HG03520 (cell line): ENCODE measurements at regions not wholly inside any gene's neighbourhood (a gene's known extent, or its start where the extent isn't known, plus 50 kb on each side); places are given as distances from the start of the nearest gene placed in this dataset.
A peak's percentile ranks its signal among the peaks of the same experiment; 100 is the strongest.
"Not testable (repeated sequence)": the region's sequence is repeated elsewhere in the genome, so short reads cannot be mapped to it uniquely, and the experiment has no call there.

Experiments used
- ATAC-seq: cut with Tn5 transposase; IDR thresholded peaks from one replicate; pipeline ENCODE4 v1.9.1; 2021; ENCODE audit warnings: mild to moderate bottlenecking, moderate library complexity; ENCODE audit not compliant: unreplicated experiment

- no peak for ATAC-seq
Measured at GRCh38 chr4:79223993-79224776, 101.7 kb downstream of the NAA11 start.

DNA sequence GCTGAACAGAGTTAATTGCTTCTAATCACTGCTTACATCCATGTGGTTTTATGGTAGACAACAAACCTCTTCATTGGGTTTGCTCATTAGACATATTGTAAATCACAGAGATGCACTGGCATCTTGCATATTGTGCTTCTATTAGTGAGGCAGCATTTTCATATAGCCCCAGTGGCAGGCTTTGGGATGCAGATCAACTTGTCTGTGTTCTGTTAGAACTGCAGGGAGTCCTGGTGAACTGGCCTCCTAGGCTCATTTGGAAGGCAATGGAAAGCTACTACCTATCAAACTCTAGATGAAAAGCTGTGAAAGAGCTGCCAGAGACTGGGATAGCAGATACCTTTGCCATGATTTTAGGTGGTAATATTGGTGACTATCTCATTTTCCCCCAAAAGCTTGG lies 108.8 kb downstream of the NAA11 start:
- no peak for ATAC-seq

- no peak for ATAC-seq
Measured at GRCh38 chr4:79213702-79214101, 112.2 kb downstream of the NAA11 start.

DNA sequence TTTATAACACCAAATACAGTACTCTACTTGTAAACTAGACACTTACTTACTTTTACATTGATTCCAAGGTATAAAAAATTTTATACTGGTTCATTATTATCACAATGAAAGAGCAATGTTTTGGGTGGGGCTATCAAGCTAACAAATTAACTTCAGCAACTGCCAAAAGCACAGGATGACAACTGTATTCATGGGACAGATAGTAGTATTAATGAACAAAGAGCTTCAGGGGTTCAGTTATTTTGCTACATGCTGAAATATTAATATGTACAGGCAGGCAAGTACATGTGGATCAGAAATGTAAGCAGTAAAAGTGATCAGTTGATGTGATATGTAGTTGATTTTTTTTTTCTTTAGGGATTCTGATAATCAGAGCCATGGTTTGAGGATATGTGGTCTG lies 112.9 kb downstream of the NAA11 start:
- no peak for ATAC-seq

GRCh38 chr4:79212311-79212710 lies 113.5 kb downstream of the NAA11 start:
- no peak for ATAC-seq

DNA sequence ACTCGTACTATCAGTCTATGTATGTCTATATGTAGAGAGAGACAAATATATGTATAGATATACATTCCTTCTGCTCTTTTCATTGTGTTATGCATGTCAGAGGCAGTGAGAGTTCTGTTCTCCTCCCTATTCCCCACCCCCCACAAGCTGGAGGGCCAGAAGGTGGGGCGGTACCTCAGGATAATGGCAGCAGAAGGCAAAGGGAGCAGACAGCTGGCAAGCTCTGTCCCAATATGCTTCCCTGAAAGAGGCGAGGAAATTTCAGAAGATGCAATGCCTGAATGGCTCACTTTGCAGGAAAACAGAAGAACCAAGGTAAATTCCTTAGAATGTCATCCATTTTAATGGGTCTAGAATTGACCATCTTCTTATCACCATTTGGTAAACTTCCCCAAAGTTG lies 114.4 kb downstream of the NAA11 start:
- ATAC-seq: no peak

DNA sequence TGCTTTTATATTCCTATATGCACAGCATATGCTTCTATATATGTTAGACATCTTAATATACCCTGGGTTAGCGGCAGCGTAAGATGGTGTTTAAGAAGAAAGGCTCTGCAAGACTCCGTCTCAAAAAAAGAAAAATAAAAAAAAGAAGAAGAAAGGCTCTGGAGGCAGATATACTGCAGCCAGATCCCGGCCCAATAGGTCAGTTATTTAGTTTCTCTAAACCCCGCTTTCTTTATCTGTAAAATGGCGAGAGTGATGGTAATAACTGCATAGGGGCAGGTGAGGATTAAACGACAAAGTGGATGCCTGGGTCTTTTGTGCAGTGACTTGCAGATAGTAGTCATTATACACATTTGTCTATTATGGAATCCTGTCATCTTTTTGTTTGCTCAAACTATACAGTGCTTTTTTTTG lies 115.2 kb downstream of the NAA11 start:
- ATAC-seq: no peak

DNA sequence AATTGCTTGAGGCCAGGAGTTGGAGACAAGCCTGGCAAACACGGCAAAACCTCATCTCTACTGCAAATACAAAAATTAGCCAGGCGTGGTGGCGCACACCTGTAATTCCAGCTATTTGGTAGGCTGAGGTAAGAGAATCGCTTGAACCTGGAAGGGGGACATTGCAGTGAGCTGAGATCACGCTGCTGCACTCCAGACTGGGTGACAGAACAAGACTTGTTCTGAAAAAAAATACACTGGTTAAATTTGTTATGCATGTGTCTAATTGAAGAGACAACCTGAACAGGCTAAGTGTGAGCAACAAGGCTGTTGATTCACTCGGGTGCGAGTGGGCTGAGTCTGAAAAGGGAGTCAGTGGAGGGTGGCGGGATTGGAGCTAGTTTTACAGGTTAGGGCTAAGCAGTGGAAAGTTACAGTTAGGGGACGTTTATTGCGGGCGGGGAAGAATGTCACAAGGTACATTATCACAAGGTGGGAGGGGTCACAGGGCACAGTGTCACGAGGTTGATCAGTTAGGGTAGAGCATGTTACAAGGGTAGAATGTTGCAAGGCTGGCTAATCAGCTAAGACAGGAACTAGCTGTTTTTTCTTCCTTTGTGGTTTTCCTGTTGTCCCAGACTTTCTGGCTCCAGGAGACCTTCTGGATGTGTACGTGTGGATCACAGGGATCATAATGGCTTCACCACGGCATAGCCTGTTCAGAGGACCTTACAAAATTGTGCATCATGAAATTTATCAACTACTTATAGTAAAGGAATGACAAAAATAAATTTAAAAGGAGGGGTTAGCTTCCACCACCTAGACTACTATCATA lies 115.8 kb downstream of the NAA11 start:
- ATAC-seq: no peak

DNA sequence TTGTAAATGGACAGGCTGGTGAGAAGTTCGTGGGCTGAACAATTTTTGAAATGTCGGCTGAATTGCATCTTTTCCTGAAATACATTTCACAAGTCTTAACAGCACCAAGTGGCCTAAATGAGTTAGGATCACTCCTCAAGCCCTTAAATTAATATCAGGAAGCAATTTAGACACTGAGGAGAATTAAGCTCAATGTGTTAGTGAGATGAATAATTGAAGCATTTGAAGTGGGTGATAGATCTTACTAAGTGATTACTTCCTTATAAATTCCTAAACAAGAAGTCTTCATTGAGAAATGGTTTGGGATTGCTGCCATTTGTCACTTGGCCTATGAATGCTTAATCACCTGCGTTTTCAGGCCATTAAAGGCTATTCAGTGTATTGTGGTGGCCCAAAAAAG lies 116.8 kb downstream of the NAA11 start:
- no peak for ATAC-seq

- ATAC-seq: no peak
Measured at GRCh38 chr4:79207281-79207680, 118.6 kb downstream of the NAA11 start.

DNA sequence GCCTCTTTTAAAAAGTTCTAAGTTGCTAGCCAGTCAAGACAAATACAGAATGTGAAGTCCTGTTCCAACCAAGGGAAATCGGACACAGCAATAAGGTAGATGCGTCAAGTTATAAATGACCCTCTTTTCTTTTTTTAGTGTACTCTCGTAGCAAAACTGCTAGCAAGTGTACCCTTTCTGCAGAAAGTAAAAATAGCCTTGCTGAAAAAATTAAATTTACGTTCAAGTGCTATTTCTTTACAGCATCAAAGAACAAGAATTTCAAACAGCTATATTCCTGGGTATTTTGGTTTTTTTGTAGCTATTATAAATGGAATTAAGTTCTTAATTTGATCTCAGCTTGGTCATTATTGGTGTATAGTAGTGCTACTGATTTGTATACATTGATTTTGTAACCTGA lies 119.2 kb downstream of the NAA11 start:
- ATAC-seq: no peak

DNA sequence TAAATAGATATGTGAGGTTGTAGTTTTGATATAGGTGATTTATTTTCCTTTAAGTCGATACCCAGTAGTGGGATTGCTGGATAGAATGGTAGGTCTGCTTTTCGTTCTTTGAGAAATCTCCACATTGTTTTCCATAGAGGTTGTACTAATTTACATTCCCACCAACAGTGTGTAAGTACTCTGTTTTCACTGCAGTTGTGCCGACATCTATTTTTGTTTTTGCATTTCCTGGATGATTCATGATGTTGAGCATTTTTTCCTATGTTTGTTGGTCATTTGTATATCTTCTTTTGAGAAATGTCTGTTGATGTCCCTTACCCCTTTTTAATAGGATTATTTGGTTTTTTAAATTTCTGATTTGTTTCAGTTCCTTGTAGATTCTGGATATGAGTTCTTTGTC lies 120.7 kb downstream of the NAA11 start:
- ATAC-seq: no peak

- ATAC-seq: no peak
Measured at GRCh38 chr4:79201971-79202370, 123.9 kb downstream of the NAA11 start.

DNA sequence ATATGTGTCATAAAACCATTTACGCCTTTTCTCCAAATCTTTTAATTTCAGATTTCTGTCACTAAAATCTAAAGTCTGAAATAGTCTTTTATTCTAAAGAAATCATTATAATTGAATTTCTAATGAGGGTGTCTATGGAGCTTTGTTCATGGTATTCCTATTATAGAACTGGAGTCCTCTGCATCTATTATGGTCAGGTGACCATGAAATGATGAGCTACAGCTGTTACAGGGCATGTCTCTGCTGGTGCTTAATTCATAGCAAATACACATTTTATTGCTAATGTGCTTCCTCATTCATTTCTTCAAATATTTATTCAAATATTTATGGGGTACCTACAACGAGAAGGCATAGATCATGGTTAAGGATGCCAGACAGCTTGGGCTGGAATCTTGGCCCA lies 126.1 kb downstream of the NAA11 start:
- no peak for ATAC-seq

GRCh38 chr4:79198951-79199587 lies 126.8 kb downstream of the NAA11 start:
- ATAC-seq: no peak

DNA sequence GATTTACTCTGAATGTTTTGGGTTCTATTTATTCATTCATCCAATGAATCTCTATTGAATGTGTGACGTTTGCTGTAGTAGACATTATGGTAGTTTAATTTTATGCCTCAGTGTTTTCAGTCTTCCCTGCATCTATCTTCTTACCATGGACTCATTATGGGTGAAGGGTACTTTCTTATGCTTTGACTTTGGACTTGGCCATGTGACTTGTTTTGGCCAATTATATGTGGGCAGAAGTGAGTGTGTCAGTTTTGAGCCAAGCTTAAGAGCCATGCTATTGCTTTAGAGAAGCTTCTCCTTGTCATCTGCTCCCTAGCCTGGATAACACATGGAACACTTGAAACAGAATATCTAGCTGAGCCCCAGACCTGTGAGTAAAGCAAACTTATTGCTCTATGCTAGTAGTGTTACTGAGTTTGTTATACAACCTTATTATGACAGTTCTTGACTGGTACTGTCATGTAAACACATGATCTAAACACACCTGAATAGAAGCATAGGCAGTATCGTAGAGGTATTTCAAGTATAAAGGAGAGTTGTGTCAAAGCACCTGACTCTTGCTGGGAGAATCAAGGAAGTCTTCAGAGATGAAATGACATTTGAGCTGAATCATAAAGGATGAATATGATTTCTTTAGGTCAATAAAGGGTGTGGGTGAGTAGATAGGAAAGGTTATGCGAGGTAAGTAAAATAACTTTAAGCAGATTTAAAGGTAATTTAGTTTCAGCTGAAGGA lies 128.4 kb downstream of the NAA11 start:
- ATAC-seq: no peak

GRCh38 chr4:79191292-79191691 lies 134.6 kb downstream of the NAA11 start:
- ATAC-seq: not testable (repeated sequence)

- ATAC-seq: no peak
Measured at GRCh38 chr4:79185526-79186045, 140.3 kb downstream of the NAA11 start.

GRCh38 chr4:79184476-79184875 lies 141.4 kb downstream of the NAA11 start:
- no peak for ATAC-seq

DNA sequence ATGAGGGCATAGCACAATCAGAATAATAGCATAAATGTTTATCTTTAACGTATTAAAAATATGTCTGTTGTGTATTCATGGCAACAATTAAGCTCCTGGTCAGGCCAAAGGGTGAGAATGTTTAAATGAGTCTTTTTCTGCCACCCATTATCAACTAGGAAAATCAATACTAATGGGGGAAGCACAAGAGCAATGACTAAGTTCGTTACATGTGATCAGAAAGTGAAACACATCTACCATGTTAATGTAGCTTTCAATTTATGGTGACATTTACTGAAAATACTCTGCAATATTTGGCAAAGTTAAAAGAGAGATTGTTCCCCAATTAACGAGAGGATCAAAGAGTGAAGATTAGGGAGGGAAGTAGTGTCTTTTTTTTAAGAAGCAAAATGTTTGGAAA lies 143.7 kb downstream of the NAA11 start:
- ATAC-seq: peak; percentile 57

DNA sequence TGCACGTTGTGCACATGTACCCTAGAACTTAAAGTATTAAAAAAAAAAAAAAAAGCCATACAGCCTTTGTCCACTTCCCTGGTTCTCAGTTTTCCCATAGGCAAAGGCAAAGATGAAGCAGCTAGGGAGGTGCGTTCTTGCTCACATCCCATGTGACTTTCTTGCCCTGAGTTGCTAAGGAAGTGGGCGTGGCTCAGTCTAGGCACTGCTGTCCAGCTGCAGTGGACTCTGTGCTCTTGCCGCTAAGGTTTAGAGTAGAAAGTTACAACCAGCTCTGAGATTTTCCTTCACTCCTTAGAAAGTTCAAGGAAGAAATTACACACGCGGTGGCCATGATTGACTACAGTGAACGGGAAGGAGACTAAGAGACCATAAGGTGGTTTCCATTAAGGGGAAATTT lies 144.7 kb downstream of the NAA11 start:
- ATAC-seq: no peak
